ENCODE measurements at regions not wholly inside any gene's neighbourhood (a gene's known extent, or its start where the extent isn't known, plus 50 kb on each side); places are given as distances from the start of the nearest gene placed in this dataset.
A peak's percentile ranks its signal among the peaks of the same experiment; 100 is the strongest.
"Not testable (repeated sequence)": the region's sequence is repeated elsewhere in the genome, so short reads cannot be mapped to it uniquely, and the experiment has no call there.

GRCh38 chr10:46204482-46205102, 82.2 kb upstream of the ANTXRL start:
- peak overlapping the region; percentile 97 for H2AFZ ChIP-seq (ENCODE audit: low read length)
- not testable (repeated sequence) for H4K5ac ChIP-seq (ENCODE audit: insufficient read length, low read depth, low read length); H3K79me1 ChIP-seq (ENCODE audit: low read depth, low read length); H3K9ac ChIP-seq (replicated peaks in 1 of 4; ENCODE audit: extremely low read depth in 1 of 4, low read depth in 3 of 4, low read length in 3 of 4); H3K36me3 ChIP-seq (ENCODE audit: control insufficient read depth in 2 of 4, insufficient read depth in 4 of 4, low read length in 3 of 4); H2BK120ac ChIP-seq (replicated peaks; ENCODE audit: low read depth, low read length); H4K91ac ChIP-seq (replicated peaks; ENCODE audit: insufficient read length, low read length); H3K4me1 ChIP-seq (replicated peaks in 1 of 4; ENCODE audit: control insufficient read depth in 3 of 4, insufficient read depth in 4 of 4, low read length in 3 of 4); H3K9me3 ChIP-seq (ENCODE audit: insufficient read depth in 2 of 2, low read depth in 1 of 2, low read length in 1 of 2); H3K27ac ChIP-seq (ENCODE audit: low read depth, low read length); H3K18ac ChIP-seq (ENCODE audit: extremely low read depth, low read length); H3K23me2 ChIP-seq (ENCODE audit: low read depth, low read length); H2BK12ac ChIP-seq (ENCODE audit: low read depth, low read length); H2BK5ac ChIP-seq (ENCODE audit: low read depth, low read length); H3K56ac ChIP-seq (replicated peaks; ENCODE audit: insufficient read length, low read depth, low read length); H3K79me2 ChIP-seq (ENCODE audit: control insufficient read depth in 1 of 2, insufficient read depth in 2 of 2, low read length in 2 of 2); H3K27me3 ChIP-seq (replicated peaks in 1 of 4; ENCODE audit: control insufficient read depth in 3 of 4, extremely low read depth in 1 of 4, insufficient read depth in 3 of 4, low read length in 3 of 4); FAIRE-seq; H3K4ac ChIP-seq (replicated peaks; ENCODE audit: insufficient read length, low read depth, low read length); H2AK5ac ChIP-seq (ENCODE audit: low read depth, low read length); H3K14ac ChIP-seq (ENCODE audit: insufficient read length); H3K4me3 ChIP-seq (ENCODE audit: extremely low read depth in 1 of 4, insufficient read depth in 2 of 4, low read depth in 3 of 4, low read length in 4 of 4); H4K20me1 ChIP-seq (replicated peaks in 1 of 2; ENCODE audit: control insufficient read depth in 1 of 2, insufficient read depth in 2 of 2, low read length in 2 of 2); H3K23ac ChIP-seq (ENCODE audit: insufficient read length); H4K8ac ChIP-seq (ENCODE audit: extremely low read depth, insufficient read depth, low read length); H2BK15ac ChIP-seq (ENCODE audit: low read length)
- H2BK20ac ChIP-seq (ENCODE audit: low read length), result 0 out of 2 replicates have a peak overlapping the region, but pooled peaks have one; percentile 61
- peak in 1 of 2 experiments; percentile 49 for DNase-seq (ENCODE audit: low read depth in 1 of 2, low spot score in 2 of 2)
- TF ChIP-seq TEAD4 (IDR thresholded peaks at IDR 0.05; ENCODE audit: low read depth, low read length), result 0 out of 2 replicates have a peak, but pooled peaks have one; percentile 14
- CTCF ChIA-PET (ENCODE audit: partially characterized antibody), result interaction anchor here (1.1 to 1.3 kb wide), 2 partner anchors 19 to 25 kb away, joined by 4 to 5 read pairs; no protein-coding TSS in a partner anchor
- peak overlapping the region in 1 of 2 experiments; percentile 21; a peak in 1 of 4 replicates for H3K4me2 ChIP-seq (ENCODE audit: insufficient read depth in 1 of 2, low read depth in 2 of 2, low read length in 2 of 2)
- WGBS, 2 experiments (ENCODE audit: extremely low coverage in 1 of 2, insufficient coverage in 1 of 2, insufficient read length in 1 of 2, insufficient replicate concordance in 2 of 2, low coverage in 1 of 2, low lambda C conversion rate in 2 of 2, missing lambda C conversion rate in 1 of 2), result 93% methylated on average over 20 of the region's 20 CpGs; no CpG with 5 or more reads in 1 of the 2 experiments
- POLR2A ChIA-PET (ENCODE audit: partially characterized antibody), result interaction anchor here (0.6 kb wide), 1 partner anchor 72 kb away, joined by 4 read pairs; no protein-coding TSS in a partner anchor

GRCh38 chr10:46210427-46210826, 76.4 kb upstream of the ANTXRL start:
- H3K18ac ChIP-seq (ENCODE audit: extremely low read depth, low read length); H2BK15ac ChIP-seq (ENCODE audit: low read length); FAIRE-seq; H3K4me1 ChIP-seq (replicated peaks in 1 of 4; ENCODE audit: control insufficient read depth in 3 of 4, insufficient read depth in 4 of 4, low read length in 3 of 4); H2BK5ac ChIP-seq (ENCODE audit: low read depth, low read length); H4K20me1 ChIP-seq (replicated peaks in 1 of 2; ENCODE audit: control insufficient read depth in 1 of 2, insufficient read depth in 2 of 2, low read length in 2 of 2); H3K23ac ChIP-seq (ENCODE audit: insufficient read length); H3K23me2 ChIP-seq (ENCODE audit: low read depth, low read length); H4K91ac ChIP-seq (replicated peaks; ENCODE audit: insufficient read length, low read length); H3K79me1 ChIP-seq (ENCODE audit: low read depth, low read length); H3K27ac ChIP-seq (ENCODE audit: low read depth, low read length); H2AFZ ChIP-seq (ENCODE audit: low read length); H3K79me2 ChIP-seq (ENCODE audit: control insufficient read depth in 1 of 2, insufficient read depth in 2 of 2, low read length in 2 of 2); H3K36me3 ChIP-seq (ENCODE audit: control insufficient read depth in 2 of 4, insufficient read depth in 4 of 4, low read length in 3 of 4); H2AK5ac ChIP-seq (ENCODE audit: low read depth, low read length); H2BK20ac ChIP-seq (ENCODE audit: low read length); H3K56ac ChIP-seq (replicated peaks; ENCODE audit: insufficient read length, low read depth, low read length); H3K9ac ChIP-seq (replicated peaks in 1 of 4; ENCODE audit: extremely low read depth in 1 of 4, low read depth in 3 of 4, low read length in 3 of 4); H4K8ac ChIP-seq (ENCODE audit: extremely low read depth, insufficient read depth, low read length); H4K5ac ChIP-seq (ENCODE audit: insufficient read length, low read depth, low read length); H3K27me3 ChIP-seq (replicated peaks in 1 of 4; ENCODE audit: control insufficient read depth in 3 of 4, extremely low read depth in 1 of 4, insufficient read depth in 3 of 4, low read length in 3 of 4); CTCF ChIA-PET (ENCODE audit: partially characterized antibody); H2BK120ac ChIP-seq (replicated peaks; ENCODE audit: low read depth, low read length); POLR2A ChIA-PET (ENCODE audit: partially characterized antibody); H2BK12ac ChIP-seq (ENCODE audit: low read depth, low read length); H3K4me3 ChIP-seq (ENCODE audit: extremely low read depth in 1 of 4, insufficient read depth in 2 of 4, low read depth in 3 of 4, low read length in 4 of 4); H3K4ac ChIP-seq (replicated peaks; ENCODE audit: insufficient read length, low read depth, low read length); DNase-seq (ENCODE audit: low read depth in 1 of 2, low spot score in 2 of 2); H3K9me3 ChIP-seq (ENCODE audit: insufficient read depth in 2 of 2, low read depth in 1 of 2, low read length in 1 of 2); H3K14ac ChIP-seq (ENCODE audit: insufficient read length); H3K4me2 ChIP-seq (ENCODE audit: insufficient read depth in 1 of 2, low read depth in 2 of 2, low read length in 2 of 2): not testable (repeated sequence)
- WGBS, 2 experiments (ENCODE audit: extremely low coverage in 1 of 2, insufficient coverage in 1 of 2, insufficient read length in 1 of 2, insufficient replicate concordance in 2 of 2, low coverage in 1 of 2, low lambda C conversion rate in 2 of 2, missing lambda C conversion rate in 1 of 2), result no CpG with 5 or more reads among the region's 2 CpGs
